B cell (primary cell): ENCODE measurements at regions not wholly inside any gene's neighbourhood (a gene's known extent, or its start where the extent isn't known, plus 50 kb on each side); places are given as distances from the start of the nearest gene placed in this dataset.

ENCODE experiments used
- CTCF ChIP-seq: fragments of 200-600 bp; IDR thresholded peaks from one replicate; pipeline ENCODE4 v1.8.0; 2022; ENCODE audit warnings: antibody characterized with exemption, mild to moderate bottlenecking
- EZH2 ChIP-seq: IDR thresholded peaks from 2 replicates; pipeline ENCODE4 v1.6.1; 2012; ENCODE audit warnings: borderline replicate concordance, low read depth, mild to moderate bottlenecking, moderate library complexity, low read length; ENCODE audit not compliant: insufficient read depth, poor library complexity, severe bottlenecking

- TF ChIP-seq EZH2 = no peak
- no peak for TF ChIP-seq CTCF
Observed at GRCh38 chr12:89779090-89779489, 70.5 kb upstream of the ATP2B1 start.
